Endometrium (tissue), 2 donors: ENCODE measurements at regions not wholly inside any gene's neighbourhood (a gene's known extent, or its start where the extent isn't known, plus 50 kb on each side); places are given as distances from the start of the nearest gene placed in this dataset.
"Not testable (repeated sequence)": the region's sequence is repeated elsewhere in the genome, so short reads cannot be mapped to it uniquely, and the experiment has no call there.

Experiments used
- FAIRE-seq: peaks from 2 replicates; lab custom pipeline; 2012; peaks lifted over from hg19 to GRCh38; lab: Jason Lieb, UNC
- donor health status: control.
- donor health status: control.

DNA sequence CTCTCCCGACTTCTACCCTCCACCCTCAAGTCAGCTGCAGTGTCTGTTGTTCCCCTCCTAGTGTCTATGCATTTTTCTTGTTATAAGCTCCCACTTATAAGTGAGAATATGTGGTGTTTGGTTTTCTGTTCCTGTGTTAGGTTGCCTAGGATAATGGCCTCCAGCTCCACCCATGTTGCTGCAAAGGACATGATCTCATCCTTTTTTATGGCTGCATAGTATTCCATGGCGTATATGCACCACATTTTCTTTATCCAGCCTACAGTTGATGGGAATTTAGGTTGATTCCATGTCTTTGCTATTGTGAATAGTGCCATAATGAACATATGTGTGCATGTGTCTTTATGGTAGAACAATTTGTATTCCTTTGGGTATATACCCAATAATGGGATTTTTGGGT is 80.7 kb downstream of the SPTSSA start:
- FAIRE-seq = not testable (repeated sequence)

- no peak for FAIRE-seq
These were observed 81.6 kb downstream of the SPTSSA start for GRCh38 chr14:34380471-34380845.

- peak; percentile 21 for FAIRE-seq
These were observed 82.1 kb downstream of the SPTSSA start for GRCh38 chr14:34379816-34380470.

DNA sequence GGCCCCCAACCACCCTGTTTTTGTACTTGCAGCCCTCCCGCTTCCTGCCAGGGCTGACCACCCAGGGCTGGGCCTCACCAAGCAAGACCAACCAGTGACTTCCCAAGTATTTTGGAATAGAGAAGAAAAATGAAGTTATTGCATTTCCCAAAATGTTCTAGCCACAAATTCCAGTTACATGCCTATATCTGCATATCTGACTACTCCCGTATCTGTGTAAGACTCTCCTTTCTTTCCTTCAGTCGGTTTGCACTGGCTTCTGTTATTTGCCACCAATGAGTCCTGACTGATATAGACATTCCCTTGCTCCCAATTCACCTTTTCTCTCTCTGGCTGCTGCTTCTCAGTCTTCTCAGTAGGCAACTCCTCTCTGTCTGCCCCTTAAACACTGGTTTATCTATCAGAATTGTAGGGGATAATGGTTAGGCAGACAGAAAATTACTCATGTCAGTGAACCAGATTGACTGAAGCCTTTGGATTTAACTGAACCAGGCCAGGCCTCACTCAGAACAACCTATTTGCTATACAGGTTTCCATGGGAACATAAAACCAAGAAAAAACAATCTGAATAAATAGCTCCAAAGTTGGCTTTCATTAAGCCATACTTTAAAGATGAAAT is 85.3 kb downstream of the SPTSSA start:
- FAIRE-seq = no peak

DNA sequence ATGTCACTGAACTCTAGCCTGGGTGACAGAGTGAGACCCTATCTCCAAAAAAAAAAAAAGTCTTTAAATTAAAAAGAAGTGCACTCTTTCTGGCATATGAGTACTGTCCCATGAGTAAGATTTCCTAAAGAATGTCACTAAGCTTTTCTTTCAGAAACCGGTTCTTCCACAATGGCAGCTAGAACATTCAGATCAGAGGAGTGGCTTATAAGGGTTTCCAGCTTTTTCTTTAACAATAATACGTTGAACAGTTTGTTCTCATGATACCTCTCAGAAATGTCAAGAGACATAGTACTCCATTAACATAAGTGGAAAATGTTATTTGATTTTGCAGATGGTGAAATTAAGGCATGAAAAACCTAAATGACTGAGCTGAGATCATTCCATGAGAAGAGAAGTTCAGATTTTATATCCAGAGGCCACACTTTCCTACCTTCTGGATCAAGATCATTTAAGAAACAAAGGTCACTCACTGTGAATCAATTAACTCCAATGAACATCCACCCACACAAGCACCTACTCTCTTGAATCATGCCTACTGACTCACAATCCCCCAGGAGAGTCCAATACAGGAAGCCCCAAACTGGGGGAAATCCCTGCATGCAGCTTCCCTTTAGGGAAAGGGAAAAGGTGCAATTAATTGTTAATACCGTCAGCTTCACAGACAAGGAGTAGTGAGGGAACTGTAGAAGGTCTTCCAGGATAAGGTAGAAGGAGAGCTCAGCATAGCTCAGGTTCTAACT is 86.9 kb downstream of the SPTSSA start:
- no peak for FAIRE-seq

DNA sequence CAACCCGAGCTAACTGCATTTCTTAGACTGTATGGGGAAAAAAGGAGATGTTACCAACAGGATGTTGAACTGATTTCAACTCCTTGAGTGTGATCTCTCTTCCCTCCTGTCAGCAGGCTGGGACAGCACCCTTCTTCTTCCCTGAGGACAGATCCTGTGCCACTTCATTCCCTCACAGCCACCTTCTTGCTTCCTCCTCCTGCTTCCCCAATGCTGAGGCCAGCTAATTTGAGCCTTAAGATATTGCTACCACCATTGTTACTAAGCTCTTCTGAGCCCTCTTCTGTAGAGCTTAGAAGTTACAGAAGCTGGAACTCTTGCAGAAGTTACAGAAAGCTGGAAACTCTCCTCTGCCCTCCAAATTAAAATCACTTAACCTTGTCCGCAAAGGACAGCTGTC is 88.8 kb downstream of the SPTSSA start:
- no peak for FAIRE-seq

- FAIRE-seq = no peak
These were observed 89.3 kb downstream of the SPTSSA start for GRCh38 chr14:34372786-34373185.

DNA sequence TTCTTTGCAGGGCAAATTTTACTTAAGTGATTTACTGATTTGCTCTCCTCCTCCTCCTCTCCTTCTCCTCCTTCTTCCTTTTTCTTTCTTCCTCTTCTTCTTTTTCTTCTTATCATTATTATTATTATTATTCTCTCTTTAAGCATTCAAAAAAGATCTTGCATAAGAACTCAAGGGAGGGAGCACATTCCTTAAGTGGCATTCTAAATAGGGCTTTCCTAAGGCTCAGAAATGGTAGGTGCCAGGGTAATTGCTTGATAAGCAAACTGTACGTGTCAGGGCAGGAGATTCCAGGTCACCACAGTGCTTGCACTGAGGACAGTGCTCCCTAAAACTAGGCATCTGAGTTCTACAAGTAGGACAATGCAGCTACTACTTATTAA is 92.4 kb downstream of the SPTSSA start:
- no peak for FAIRE-seq

DNA sequence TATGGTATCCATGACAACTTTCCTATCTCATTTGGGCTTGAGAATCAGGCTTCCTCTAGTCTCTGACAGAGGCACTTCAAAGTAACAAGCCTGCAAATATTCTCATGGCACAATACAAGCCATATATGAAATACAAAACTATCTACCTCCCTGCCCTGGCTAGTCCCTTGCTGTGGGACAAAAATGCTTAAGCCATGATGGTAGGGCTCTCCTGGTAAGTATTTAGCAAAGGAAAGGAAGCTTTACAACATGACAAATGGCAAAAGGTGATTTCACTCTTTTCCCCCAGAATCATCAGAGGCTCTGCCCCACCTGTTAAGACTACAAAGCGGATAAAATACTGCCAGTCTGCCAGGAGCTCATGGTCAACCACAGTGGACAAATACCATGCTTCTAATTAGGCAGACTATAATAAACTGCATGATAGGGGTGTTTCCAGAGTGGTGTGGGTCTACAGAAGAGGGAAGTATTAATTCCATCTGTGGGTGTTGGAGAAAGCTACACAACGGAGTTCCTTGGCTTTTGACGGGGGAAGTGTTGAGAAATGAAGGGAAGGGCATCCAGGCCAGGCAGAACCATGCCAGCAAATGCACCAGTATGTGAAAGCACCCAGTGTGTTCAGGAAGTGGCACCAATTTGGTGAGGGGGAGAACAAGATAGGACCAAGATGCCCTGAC is 92.9 kb downstream of the SPTSSA start:
- FAIRE-seq = no peak

GRCh38 chr14:34368115-34368970 is 93.7 kb downstream of the SPTSSA start:
- no peak for FAIRE-seq

DNA sequence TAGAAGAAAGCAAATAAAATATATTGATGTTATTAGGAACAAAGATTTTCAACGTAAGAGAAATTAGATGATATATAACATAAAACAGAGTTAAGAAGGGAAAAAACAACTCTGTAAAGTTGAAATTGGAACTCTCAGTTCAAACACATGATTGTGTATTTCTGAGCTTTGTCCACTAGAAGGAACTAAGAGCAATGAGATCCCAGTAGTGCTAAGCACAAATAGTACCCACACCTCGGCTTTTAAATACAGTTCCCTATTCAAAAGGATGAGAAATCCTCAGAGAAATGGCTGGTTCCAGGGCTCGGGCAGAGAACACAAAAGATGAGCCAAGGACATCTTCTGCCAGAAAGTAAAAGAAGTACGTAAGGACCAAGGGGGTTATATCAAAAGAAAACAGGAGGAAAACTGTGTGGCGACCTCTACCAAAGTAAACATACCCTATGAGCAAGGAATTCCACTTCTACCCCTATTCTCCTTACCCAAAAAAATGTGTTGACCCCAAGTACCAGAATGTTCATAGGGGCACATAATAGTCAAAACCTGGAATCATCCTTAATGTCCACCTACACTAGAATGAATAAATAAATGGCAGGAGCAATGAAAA is 96.6 kb downstream of the SPTSSA start:
- FAIRE-seq = peak; percentile 4

GRCh38 chr14:34364201-34364600 is 97.8 kb downstream of the SPTSSA start:
- no peak for FAIRE-seq

DNA sequence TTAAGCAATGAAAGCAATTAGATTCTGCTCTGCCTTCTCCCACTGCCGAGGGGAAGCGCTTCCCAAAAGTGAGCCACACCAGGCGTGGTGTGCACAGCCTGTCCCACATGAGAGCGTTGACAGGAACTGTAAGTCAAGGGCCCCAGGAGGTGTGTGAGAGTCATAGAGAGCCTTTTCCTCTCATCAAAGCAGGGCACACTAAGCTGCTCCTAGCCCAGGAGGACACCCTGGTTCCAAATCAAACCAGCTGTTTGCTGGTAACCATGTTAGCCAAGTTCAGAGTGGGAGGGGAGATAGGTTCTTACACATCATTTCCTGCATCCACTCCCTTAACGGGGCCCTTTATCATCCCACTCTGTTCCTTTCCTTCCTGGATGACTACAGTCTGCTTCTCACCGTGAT is 98.3 kb downstream of the SPTSSA start:
- no peak for FAIRE-seq

- FAIRE-seq = no peak
These were observed 99.3 kb downstream of the SPTSSA start for GRCh38 chr14:34362641-34363251.

DNA sequence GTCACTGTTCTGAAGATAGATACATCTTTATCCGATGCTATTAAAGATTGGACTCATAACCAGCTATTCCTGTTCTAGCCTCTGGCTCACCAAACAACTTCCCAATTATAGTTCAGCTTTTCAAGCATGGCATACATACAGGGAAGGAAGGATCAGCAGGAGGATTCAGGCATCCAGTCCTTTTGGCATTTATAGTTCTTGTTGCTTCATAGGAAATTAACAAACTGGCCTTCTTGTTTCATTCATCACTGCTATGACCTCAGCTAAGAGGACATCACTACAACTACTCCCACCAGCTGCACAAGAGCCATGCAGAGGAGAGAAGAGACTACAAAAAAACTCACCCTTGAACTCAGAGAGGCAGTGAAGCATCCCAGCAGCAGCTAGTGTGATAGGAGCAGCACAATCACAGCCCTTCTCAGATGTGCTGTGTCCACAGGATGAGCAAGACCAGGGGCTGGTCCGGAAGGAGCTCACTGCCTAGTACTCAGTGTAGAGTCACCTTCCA is 100.5 kb downstream of the SPTSSA start:
- no peak for FAIRE-seq

DNA sequence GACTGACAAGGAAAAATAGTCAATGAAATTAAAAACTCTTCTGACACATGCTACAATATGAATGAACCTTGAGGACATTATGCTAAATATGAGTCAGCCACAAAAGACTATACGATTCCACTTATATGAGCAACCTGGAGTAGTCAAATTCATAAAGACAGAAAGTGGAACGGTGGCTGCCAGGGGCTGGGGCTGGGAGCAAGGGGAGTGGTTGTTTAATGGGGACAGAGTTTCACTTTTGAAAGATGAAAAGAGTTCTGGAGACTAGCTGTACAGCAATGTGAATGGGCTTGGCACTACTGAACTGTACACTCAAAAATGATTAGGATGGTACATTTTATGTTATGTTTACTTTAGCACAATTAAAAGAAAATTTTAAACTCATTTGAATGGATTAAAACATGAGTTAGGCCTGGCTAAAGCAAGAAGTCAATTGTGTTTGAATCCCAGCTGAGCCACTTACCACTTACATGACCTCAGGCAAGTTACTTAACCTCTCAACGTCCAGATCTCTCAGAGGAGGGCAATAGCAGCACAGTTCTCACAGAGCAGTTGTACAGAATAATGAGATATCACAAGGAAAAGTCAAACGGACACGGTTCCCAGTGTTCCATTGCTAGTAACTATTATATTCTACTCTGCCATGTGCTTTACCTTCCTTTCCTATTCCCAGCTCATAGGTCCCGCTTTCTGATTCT is 102.5 kb downstream of the SPTSSA start:
- FAIRE-seq = no peak

DNA sequence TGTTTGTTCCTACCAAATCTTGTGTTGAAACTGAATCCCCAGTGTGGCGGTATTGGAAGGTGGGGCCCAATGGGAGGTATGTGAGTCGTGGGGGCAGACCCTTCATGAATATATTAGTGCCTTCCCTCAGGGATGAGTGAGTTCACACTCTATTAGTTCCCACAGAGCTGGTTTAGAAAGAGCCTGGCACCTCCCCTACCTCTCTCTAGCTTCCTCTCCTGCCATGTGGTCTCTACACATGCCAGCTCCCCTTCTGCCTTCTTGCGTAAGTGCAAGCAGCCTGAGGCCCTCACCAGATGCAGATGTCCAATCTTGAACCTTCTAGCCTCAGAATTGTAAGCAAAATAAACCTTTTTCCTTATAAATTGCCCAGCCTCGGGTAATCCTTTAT is 105.8 kb downstream of the SPTSSA start:
- no peak for FAIRE-seq

GRCh38 chr14:34355584-34356263 is 106.3 kb downstream of the SPTSSA start:
- no peak for FAIRE-seq

GRCh38 chr14:34354556-34354955 is 107.5 kb downstream of the SPTSSA start:
- no peak for FAIRE-seq

DNA sequence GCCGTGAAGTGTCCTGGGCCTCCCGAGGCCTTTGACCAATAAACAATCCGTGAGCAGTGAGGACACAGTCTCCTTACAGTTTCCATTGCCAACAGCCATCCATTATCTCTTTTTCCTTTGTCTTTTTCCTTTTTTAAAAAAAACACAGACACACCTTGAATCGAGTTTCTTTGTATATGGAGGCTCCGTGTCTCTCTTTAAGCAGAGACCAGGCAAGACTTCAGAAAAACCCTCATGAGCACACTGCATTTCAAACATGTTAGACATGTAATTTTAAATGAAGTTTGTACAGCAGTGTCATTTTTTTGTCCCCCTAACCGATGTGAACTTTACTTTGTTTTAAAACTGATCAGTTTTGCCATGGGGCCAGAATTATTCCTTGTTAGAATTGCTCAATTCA is 111.1 kb downstream of the SPTSSA start:
- FAIRE-seq = no peak
